ENCODE measurements at regions not wholly inside any gene's neighbourhood (a gene's known extent, or its start where the extent isn't known, plus 50 kb on each side); places are given as distances from the start of the nearest gene placed in this dataset.

GRCh38 chr2:217186668-217187159 lies 326.9 kb upstream of the TNP1 start:
- TF ChIP-seq CTCF (optimal IDR thresholded peaks at IDR 0.05 in 1 of 3, IDR thresholded peaks at IDR 0.05 in 1 of 3, conservative IDR thresholded peaks at IDR 0.05 in 1 of 3; ENCODE audit: extremely low read depth in 1 of 3, insufficient read depth in 2 of 3, low read length in 3 of 3) (no peak), EZH2 (IDR thresholded peaks at IDR 0.05; ENCODE audit: low read length) (no peak)

All from keratinocyte (primary cell).